A673 (cell line): ENCODE measurements at regions not wholly inside any gene's neighbourhood (a gene's known extent, or its start where the extent isn't known, plus 50 kb on each side); places are given as distances from the start of the nearest gene placed in this dataset.

ENCODE experiments used
- BruUV-seq: library from RNA; stranded (reverse); fragments of 400-500 nt; replicated peaks from 2 replicates; lab custom pipeline; 2021; lab: Mats Ljungman, UMichigan
- CTCF ChIA-PET: fragments of 300-600 bp; sonication (Branson Sonifier 250); formaldehyde crosslinking; loops from one replicate; lab custom pipeline; 2022; ENCODE audit warnings: antibody characterized with exemption; lab: Charles Lee
- POLR2A ChIA-PET: fragments of 300-600 bp; sonication (Branson Sonifier 250); formaldehyde crosslinking; loops from one replicate; lab custom pipeline; 2022; ENCODE audit warnings: antibody characterized with exemption; ENCODE audit not compliant: low non-redundant PET; lab: Charles Lee
- DNase-seq: peaks from one replicate; pipeline ENCODE4 v3.0.0-alpha.2; 2015; ENCODE audit warnings: low spot score
- H3K27ac ChIP-seq: fragments of 200-600 bp; sonication (generic); 2 replicates; pipeline ENCODE4 v1.5.1; 2016; ENCODE audit warnings: mixed run types, low read depth, mild to moderate bottlenecking, mixed read lengths, antibody characterized with exemption, low read length; ENCODE audit not compliant: poor library complexity, severe bottlenecking
- H3K27me3 ChIP-seq: fragments of 200-600 bp; sonication (generic); replicated peaks from 2 replicates; pipeline ENCODE4 v1.6.1; 2017; ENCODE audit warnings: mixed run types, low read depth, mild to moderate bottlenecking, mixed read lengths, antibody characterized with exemption, low read length; ENCODE audit not compliant: insufficient read depth, poor library complexity
- H3K36me3 ChIP-seq: fragments of 200-600 bp; sonication (generic); 2 replicates; pipeline ENCODE4 v1.6.1; 2016; ENCODE audit warnings: mixed run types, mild to moderate bottlenecking, mixed read lengths, antibody characterized with exemption, low read length; ENCODE audit not compliant: insufficient read depth, poor library complexity, severe bottlenecking
- H3K4me1 ChIP-seq: fragments of 200-600 bp; sonication (generic); 2 replicates; pipeline ENCODE4 v1.6.1; 2017; ENCODE audit warnings: mixed run types, mild to moderate bottlenecking, mixed read lengths, antibody characterized with exemption, low read length; ENCODE audit not compliant: insufficient read depth, poor library complexity, severe bottlenecking
- H3K4me3 ChIP-seq: fragments of 200-600 bp; sonication (generic); 2 replicates; pipeline ENCODE4 v1.5.1; 2016; ENCODE audit warnings: low read depth, mixed run types, mild to moderate bottlenecking, mixed read lengths, low read length; ENCODE audit not compliant: poor library complexity, severe bottlenecking
- H3K9me3 ChIP-seq: fragments of 200-600 bp; sonication (generic); 2 replicates; pipeline ENCODE4 v1.6.1; 2016; ENCODE audit warnings: mixed run types, low read depth, mild to moderate bottlenecking, mixed read lengths, antibody characterized with exemption, low read length; ENCODE audit not compliant: poor library complexity, severe bottlenecking
- EZH2 ChIP-seq: fragments of 200-600 bp; sonication (generic); IDR thresholded peaks from 2 replicates; pipeline ENCODE4 v1.6.1; 2017; ENCODE audit warnings: borderline replicate concordance, low read depth, mild to moderate bottlenecking, mixed read lengths, antibody characterized with exemption, low read length; ENCODE audit not compliant: poor library complexity, severe bottlenecking
- intact Hi-C: fragments of 100-400 bp; cut with micrococcal nuclease; formaldehyde crosslinking; loops from one replicate; pipeline ENCODE4 v1.10.0; 2022; ENCODE audit not compliant: unreplicated experiment
- TF ChIP-seq, protein P1 (sequence below): fragments of 300-800, 200-600 bp; sonication (generic); conservative IDR thresholded peaks from 2 replicates; pipeline ENCODE4 v1.5.1; 2017; ENCODE audit warnings: low read depth, mild to moderate bottlenecking, antibody characterized with exemption, low read length, moderate library complexity, mixed read lengths

DNA sequence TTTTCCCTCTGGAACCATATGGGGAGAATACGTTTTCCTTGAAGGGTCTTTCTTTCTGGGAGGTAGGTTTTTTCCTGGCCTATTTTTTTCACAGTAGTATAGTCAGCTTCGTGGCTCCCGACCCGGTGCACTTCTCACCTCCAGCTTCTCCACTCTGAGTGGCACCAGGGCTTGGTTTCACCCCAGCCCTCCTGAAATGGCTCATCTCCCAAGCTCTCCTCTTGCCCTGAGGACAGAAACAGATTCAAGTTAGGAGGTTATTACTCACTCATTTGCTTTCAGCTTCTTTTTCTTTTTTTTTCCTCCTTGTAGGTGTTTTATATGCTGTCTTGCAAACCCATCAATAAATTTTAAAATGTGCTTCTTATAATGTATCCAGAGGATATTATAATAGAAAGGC is 199.3 kb downstream of the RFC3 start:
- TF ChIP-seq, protein P1, sequence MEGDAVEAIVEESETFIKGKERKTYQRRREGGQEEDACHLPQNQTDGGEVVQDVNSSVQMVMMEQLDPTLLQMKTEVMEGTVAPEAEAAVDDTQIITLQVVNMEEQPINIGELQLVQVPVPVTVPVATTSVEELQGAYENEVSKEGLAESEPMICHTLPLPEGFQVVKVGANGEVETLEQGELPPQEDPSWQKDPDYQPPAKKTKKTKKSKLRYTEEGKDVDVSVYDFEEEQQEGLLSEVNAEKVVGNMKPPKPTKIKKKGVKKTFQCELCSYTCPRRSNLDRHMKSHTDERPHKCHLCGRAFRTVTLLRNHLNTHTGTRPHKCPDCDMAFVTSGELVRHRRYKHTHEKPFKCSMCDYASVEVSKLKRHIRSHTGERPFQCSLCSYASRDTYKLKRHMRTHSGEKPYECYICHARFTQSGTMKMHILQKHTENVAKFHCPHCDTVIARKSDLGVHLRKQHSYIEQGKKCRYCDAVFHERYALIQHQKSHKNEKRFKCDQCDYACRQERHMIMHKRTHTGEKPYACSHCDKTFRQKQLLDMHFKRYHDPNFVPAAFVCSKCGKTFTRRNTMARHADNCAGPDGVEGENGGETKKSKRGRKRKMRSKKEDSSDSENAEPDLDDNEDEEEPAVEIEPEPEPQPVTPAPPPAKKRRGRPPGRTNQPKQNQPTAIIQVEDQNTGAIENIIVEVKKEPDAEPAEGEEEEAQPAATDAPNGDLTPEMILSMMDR: no peak
- no peak for TF ChIP-seq EZH2
- Histone ChIP-seq H3K36me3 (no peaks in the 10 kb centered on the region), H3K4me3 (no peak overlapping the region), H3K27me3 (peaks cover 9% of the 10 kb centered on the region), H3K27ac (no peak overlapping the region), H3K9me3 (peaks cover 15% of the 10 kb centered on the region), H3K4me1 (no peaks in the 10 kb centered on the region)
- ChIA-PET POLR2A (no interaction called here), CTCF (no interaction called here)
- intact Hi-C loops: no loop called here
- BruUV-seq: no TSS peak
- DNase-seq: no peak

DNA sequence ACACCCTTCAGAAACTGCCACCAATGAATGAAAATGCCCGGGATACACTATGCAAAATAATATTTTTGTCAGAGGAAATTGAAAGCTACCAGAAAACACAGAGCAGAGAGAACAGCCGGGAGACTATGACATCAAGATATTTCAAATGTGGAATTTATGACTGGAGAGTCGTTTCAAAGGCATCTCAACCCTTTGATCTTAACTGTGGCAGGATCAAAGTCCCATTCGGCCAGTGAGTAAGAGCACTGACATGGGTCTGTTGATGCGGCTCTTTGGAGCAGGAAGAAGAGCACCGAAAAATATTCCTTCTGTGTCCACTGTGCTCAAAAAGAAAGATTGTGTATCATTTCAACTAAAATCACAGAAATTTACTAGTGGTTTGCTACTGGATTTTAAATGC is 201.9 kb downstream of the RFC3 start:
- POLR2A ChIA-PET: no interaction called here
- intact Hi-C loops: no loop called here

DNA sequence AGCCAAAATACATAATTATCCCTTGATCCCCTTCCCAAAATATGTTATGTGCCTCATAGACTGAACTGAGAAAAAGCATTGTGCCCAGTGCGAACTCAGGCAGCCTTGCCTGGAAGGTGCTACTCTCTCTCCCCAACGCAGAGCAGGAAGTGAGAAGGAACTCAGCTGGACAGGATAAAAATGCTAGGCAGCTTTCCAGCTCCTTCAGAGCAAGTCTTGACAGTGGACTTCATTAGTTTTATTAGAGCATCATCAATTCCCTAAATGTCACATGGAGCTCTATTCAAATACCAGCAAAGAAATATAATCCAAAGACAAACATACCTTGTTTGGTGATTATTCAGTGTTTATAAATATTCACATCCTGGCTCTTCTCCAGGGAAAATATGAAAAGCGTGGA is 202.4 kb downstream of the RFC3 start:
- ChIA-PET CTCF (no interaction called here), POLR2A (no interaction called here)
- Histone ChIP-seq H3K4me3 (no peak overlapping the region), H3K27ac (no peak overlapping the region), H3K27me3 (peaks cover 7% of the 10 kb centered on the region), H3K36me3 (no peaks in the 10 kb centered on the region), H3K9me3 (peaks cover 17% of the 10 kb centered on the region), H3K4me1 (no peaks in the 10 kb centered on the region)
- no peak for DNase-seq
- TF ChIP-seq, protein P1: no peak
- TF ChIP-seq EZH2: no peak
- no TSS peak for BruUV-seq
- intact Hi-C loops: no loop called here

More for the DNA sequence above, 201.9 kb downstream of the RFC3 start:
- Histone ChIP-seq H3K4me3 (no peak overlapping the region), H3K36me3 (no peaks in the 10 kb centered on the region), H3K27me3 (peaks cover 7% of the 10 kb centered on the region), H3K27ac (no peak overlapping the region), H3K9me3 (peaks cover 17% of the 10 kb centered on the region), H3K4me1 (no peaks in the 10 kb centered on the region)
- TF ChIP-seq EZH2: no peak
- TF ChIP-seq, protein P1: no peak
- BruUV-seq: no TSS peak
- CTCF ChIA-PET: no interaction called here
- no peak for DNase-seq
